Cardiac fibroblast (primary cell): ENCODE measurements at regions not wholly inside any gene's neighbourhood (a gene's known extent, or its start where the extent isn't known, plus 50 kb on each side); places are given as distances from the start of the nearest gene placed in this dataset.

Experiments used
- DNase-seq, 2 donors: peaks; one replicate each; pipeline versions ENCODE4 v3.0.0 to v3.0.0-alpha.2; 2010; ENCODE audit warnings: low read depth in 2 of 2
- H3K4me3 ChIP-seq, 2 donors: replicated peaks in 1 of 2; 1 replicate in 1 of 2; 2 replicates in 1 of 2; pipeline ENCODE4 v1.5.1; 2011; ENCODE audit warnings: low read depth in 2 of 2, low read length in 2 of 2, mild to moderate bottlenecking in 2 of 2, moderate library complexity in 1 of 2
- CTCF ChIP-seq: IDR thresholded peaks from one replicate; pipeline ENCODE4 v1.5.1; 2011; ENCODE audit warnings: low read depth, mild to moderate bottlenecking, low read length, inconsistent platforms

- H3K4me3 ChIP-seq = no peak overlapping the region
- no peak for TF ChIP-seq CTCF
- no peak for DNase-seq
These were observed 427.3 kb upstream of the RASGEF1B start for GRCh38 chr4:81898862-81899504.

- DNase-seq = no peak
- no peak overlapping the region for H3K4me3 ChIP-seq
- no peak for TF ChIP-seq CTCF
These were observed 425.2 kb upstream of the RASGEF1B start for GRCh38 chr4:81896936-81897335.

- no peak for DNase-seq
- no peak overlapping the region for H3K4me3 ChIP-seq
- TF ChIP-seq CTCF = no peak
These were observed 419.6 kb upstream of the RASGEF1B start for GRCh38 chr4:81891005-81891996.

- DNase-seq = no peak
- no peak overlapping the region for H3K4me3 ChIP-seq
- no peak for TF ChIP-seq CTCF
These were observed 413.3 kb upstream of the RASGEF1B start for GRCh38 chr4:81884986-81885385.

GRCh38 chr4:81883530-81884450, 412.1 kb upstream of the RASGEF1B start:
- TF ChIP-seq CTCF = no peak
- no peak for DNase-seq
- no peak overlapping the region for H3K4me3 ChIP-seq

GRCh38 chr4:81883004-81883403, 411.3 kb upstream of the RASGEF1B start:
- no peak overlapping the region for H3K4me3 ChIP-seq
- TF ChIP-seq CTCF = no peak
- no peak for DNase-seq
